Coronary artery (tissue), 2 donors: ENCODE measurements at regions not wholly inside any gene's neighbourhood (a gene's known extent, or its start where the extent isn't known, plus 50 kb on each side); places are given as distances from the start of the nearest gene placed in this dataset.

Source experiments
- DNase-seq: peaks from one replicate; pipeline ENCODE4 v3.0.0-alpha.2; 2017; ENCODE audit warnings: low spot score
- H3K27ac ChIP-seq, 2 donors: fragments of 200-600 bp; sonication (generic); one replicate each; pipeline ENCODE4 v1.5.1; 2016 to 2019
- H3K4me3 ChIP-seq: fragments of 200-600 bp; sonication (generic); 2 replicates; pipeline ENCODE4 v1.5.1; 2016; ENCODE audit warnings: mild to moderate bottlenecking, moderate library complexity
- TF ChIP-seq, protein P1 (sequence below): fragments of 200-600 bp; sonication (generic); IDR thresholded peaks from one replicate; pipeline ENCODE4 v1.5.1; 2019; ENCODE audit warnings: antibody characterized with exemption

DNA sequence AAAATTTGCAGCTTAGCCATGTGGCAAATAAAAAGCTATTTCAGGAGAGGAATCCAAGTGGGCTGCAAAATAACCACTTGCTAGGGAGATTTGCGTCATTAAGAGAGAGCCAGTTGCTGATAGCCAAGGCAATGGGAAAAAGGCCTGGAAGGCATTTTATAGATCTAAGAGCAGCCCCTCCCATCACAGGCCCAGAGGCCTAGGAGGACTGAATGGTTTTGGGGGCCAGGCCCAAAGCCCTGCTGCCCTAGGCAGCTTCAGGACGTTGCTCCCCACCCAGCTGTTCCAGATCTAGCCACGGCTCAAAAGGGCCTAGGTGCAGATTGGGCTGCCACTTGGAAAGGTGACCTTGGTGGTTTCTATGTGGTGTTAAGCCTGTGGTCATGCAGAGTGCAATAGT, 169.0 kb downstream of the AASDHPPT start:
- TF ChIP-seq, protein P1, sequence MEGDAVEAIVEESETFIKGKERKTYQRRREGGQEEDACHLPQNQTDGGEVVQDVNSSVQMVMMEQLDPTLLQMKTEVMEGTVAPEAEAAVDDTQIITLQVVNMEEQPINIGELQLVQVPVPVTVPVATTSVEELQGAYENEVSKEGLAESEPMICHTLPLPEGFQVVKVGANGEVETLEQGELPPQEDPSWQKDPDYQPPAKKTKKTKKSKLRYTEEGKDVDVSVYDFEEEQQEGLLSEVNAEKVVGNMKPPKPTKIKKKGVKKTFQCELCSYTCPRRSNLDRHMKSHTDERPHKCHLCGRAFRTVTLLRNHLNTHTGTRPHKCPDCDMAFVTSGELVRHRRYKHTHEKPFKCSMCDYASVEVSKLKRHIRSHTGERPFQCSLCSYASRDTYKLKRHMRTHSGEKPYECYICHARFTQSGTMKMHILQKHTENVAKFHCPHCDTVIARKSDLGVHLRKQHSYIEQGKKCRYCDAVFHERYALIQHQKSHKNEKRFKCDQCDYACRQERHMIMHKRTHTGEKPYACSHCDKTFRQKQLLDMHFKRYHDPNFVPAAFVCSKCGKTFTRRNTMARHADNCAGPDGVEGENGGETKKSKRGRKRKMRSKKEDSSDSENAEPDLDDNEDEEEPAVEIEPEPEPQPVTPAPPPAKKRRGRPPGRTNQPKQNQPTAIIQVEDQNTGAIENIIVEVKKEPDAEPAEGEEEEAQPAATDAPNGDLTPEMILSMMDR, result no peak
- no peak overlapping the region for H3K4me3 ChIP-seq
- DNase-seq, result no peak
- no peak overlapping the region for H3K27ac ChIP-seq

DNA sequence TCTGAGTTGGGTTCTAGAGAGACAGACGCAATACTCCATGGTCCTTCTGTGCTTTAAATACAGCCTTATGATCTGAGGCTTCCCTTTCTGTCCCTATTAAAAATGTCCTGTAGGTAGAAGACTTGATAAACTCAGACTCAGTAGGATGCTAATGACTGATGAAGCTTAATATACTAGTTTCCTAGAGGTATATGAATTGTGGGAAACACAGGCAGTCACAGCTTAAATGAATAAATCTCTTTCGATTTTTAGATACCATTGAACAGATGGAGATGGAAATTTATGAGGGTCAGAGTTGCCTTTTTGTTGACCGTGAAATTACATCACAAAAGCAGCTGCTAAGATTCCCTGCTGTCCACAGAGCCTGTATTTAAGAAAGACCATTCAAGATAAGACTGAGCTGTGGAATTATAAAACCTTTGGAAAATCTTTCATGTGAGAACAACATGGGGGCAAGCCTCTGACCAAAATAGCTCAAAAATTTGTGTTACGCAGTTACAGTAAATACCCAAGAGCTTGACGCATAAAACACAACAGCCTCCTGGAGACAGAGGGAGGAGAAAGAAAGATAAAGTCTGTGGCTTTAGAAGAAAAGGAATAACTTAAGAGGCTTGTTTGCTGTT, 172.3 kb downstream of the AASDHPPT start:
- no peak for DNase-seq
- peak overlapping the region; percentile 21 for H3K4me3 ChIP-seq
- TF ChIP-seq, protein P1, result no peak
- H3K27ac ChIP-seq, result peak overlapping the region in 1 of 2 donors; percentile 77

DNA sequence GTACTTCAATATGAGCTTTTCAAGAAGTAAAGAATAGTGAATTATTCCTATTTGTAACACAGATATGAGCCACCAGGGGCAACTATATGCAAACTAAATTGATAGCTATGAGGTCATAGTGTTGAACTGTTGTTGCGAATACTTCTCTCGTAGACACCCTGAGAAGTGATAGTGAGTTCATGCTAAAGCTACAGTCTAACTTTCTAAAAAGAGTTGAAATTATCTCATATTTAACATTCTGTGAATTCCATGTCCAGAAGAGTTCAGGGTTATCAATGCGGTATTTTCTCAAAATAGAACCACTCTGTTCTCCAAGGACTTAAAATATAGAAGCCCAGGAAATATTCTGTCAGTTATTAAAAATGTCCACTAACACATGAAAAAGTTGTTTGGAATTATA, 185.4 kb downstream of the AASDHPPT start:
- Histone ChIP-seq H3K27ac (no peak overlapping the region), H3K4me3 (no peak overlapping the region)
- no peak for DNase-seq
- TF ChIP-seq, protein P1, result no peak

DNA sequence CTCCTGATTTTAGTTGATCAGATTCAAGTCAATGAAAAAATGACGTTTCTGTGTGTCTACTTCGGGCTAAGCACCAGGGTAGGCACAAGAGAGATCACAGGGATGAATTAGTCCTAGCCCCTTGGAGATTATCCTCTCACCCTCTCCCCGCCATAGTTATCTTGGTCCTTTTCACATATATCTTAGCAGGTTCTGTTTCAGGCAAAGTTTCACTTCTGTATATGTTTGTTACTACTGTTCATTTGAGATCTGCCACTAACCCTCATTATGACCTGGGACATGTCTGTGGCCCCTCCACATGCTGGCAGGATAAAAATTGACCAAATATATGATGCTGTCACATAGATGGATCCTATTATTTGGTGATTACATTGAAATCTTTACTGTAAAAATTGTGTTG, 186.1 kb downstream of the AASDHPPT start:
- no peak overlapping the region for H3K27ac ChIP-seq
- TF ChIP-seq, protein P1, result no peak
- H3K4me3 ChIP-seq, result no peak overlapping the region
- DNase-seq, result no peak

DNA sequence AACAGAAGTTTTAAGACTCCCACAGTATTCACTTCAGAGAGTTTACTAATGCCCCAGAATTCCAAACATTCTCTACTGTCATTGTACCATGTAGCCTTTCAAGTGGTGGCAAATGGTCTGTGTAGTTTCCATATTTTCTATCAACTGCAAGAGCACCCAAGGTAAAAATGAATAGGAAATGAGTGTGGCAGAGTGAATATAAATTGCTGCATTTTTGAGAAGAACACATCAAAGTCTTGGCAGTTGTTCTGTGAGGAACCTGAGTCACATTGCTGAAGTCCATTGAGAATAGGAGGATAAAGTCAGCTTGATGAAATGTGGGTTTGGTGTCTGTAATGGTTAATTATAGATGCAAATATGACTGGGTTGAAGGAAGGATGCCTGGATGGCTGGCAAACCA, 193.6 kb downstream of the AASDHPPT start:
- no peak for DNase-seq
- TF ChIP-seq, protein P1, result no peak
- no peak overlapping the region for H3K4me3 ChIP-seq
- no peak overlapping the region for H3K27ac ChIP-seq

DNA sequence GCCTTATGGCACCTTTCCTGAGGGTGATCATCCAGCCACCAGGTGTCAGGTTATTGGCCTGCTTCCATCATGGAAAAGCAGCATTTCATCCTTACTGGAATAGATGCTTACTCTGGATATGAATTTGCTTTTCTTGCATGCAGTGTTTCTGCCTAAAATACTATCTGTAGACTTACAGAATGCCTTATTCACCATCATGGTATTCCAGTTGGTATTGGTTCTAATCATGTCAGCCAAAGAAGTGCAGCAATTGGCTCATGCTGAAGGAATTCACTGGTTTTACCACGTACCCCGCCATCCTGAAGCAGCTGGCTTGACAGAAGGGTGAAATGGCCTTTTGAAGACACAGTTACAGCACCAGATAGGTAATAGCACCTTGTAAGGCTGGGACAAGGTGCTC, 194.2 kb downstream of the AASDHPPT start:
- Histone ChIP-seq H3K27ac (no peak overlapping the region), H3K4me3 (no peak overlapping the region)
- no peak for DNase-seq
- TF ChIP-seq, protein P1, result no peak

DNA sequence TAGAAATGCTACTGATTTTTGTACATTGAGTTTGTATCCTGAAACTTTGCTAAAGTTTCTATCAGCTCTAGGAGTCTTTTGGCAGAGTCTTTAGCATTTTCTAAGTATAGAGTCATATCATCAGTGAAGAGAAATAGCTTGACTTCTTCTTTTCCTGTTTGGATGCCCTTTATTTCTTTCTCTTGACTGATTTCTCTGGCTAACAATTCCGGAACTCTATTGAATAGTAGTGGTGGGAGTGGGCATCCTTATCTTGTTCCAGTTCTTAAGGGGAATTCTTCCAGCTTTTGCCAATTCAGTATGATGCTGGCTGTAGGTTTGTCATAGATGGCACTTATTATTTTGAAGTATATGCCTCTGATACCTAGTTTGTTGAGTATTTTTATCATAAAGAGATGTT, 197.7 kb downstream of the AASDHPPT start:
- Histone ChIP-seq H3K27ac (no peak overlapping the region), H3K4me3 (no peak overlapping the region)
- TF ChIP-seq, protein P1, result no peak
- DNase-seq, result no peak
